Fibroblast of gingiva (primary cell): ENCODE measurements at regions not wholly inside any gene's neighbourhood (a gene's known extent, or its start where the extent isn't known, plus 50 kb on each side); places are given as distances from the start of the nearest gene placed in this dataset.

Experiments
- DNase-seq: peaks from one replicate; pipeline ENCODE4 v3.0.0-alpha.2; 2011; ENCODE audit warnings: low read depth

DNA sequence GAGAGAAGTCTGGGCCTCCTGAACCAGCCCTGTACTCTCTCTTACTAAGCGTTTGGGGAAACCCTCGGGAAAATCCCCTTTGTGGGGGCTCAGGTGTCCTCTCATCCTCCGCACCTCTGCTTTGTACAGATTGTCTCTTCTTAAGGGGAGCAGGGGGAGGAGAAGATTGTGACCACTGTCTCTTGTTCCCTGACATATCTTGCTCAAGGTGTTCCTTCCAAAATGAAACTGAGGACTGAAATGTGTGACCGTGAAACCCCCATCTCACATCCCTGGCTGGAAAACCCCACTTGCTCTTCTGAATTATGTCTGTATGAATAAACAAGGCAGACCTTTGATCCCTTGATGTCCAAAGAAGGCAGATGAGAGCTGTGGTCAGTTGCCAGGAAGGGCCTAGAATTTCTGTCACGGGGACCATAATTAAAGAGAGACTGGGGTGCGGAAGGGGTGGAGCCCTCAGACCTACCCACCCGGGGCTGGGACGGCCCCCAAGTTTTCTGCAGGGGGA, 369.8 kb downstream of the AACS start:
- DNase-seq = no peak

DNA sequence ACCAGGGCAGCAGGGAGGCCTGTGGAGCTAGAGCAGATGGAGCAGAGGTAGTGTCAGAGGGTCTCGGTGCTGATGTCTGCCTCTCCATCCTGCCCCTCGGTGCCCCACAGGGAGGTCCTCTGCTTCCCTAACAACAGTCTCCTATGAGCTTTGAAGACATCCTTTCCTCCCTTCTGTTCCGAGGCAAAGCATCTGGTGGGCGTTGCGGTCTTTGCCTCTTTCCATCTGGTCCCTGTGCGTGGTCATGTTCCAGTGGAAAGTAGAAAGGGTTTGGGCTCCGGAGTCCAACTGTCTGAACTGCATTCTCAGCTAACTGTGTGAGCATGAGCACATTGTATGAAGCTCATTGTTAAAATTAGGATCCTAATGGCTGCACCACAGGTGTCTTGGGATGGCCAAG, 370.6 kb downstream of the AACS start:
- DNase-seq = no peak

DNA sequence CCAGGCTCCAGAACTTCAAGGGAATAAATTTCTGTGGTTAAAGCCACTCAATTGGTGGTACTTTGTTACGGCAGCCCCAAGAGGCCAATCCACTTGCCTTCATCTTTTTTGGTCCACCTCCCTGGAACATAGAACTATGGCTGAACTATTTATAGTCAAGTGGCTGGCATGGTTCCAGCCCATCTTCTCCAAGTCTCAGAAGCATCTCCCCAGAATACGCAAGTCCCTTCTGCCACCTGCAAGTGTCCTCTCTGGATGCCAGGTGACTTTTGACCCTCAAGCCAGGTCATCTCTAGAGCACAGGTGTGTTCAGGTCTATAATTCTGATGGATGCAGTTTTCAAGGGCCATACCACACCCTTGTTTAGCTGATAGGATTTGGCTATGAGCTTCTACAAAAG, 371.5 kb downstream of the AACS start:
- DNase-seq = no peak

GRCh38 chr12:125440399-125440798, 375.2 kb downstream of the AACS start:
- DNase-seq = no peak

GRCh38 chr12:125443341-125443740, 378.1 kb downstream of the AACS start:
- DNase-seq = no peak

- no peak for DNase-seq
Measured at GRCh38 chr12:125451408-125451807, 386.2 kb downstream of the AACS start.

- DNase-seq = no peak
Measured at GRCh38 chr12:125453751-125454150, 388.5 kb downstream of the AACS start.

- DNase-seq = no peak
Measured at GRCh38 chr12:125454291-125454690, 389.1 kb downstream of the AACS start.

- DNase-seq = no peak
Measured at GRCh38 chr12:125454786-125455480, 389.7 kb downstream of the AACS start.

- no peak for DNase-seq
Measured at GRCh38 chr12:125455556-125455955, 390.3 kb downstream of the AACS start.

GRCh38 chr12:125458552-125459268, 393.5 kb downstream of the AACS start:
- DNase-seq = no peak

- no peak for DNase-seq
Measured at GRCh38 chr12:125461831-125462230, 396.6 kb downstream of the AACS start.

DNA sequence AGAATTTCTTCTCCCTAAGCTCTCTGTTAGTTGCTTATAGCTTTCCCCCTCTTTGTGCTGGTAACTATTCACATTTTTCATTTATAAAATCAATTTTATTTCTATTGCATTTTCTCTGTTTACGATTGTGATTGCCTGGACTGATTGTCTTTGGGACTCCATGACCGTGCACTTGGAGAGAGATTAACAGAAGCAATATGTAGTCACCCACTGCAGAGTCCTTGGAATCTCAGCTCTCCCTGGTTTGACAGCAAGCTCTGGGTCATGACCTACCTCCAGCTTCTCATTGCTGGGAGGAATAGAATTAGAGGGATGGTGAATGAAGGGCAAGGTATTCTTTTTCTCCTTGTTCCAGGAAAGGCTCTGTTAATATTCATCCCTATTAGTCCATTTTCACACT, 398.2 kb downstream of the AACS start:
- DNase-seq = no peak

- DNase-seq = no peak
Measured at GRCh38 chr12:125467363-125467762, 402.1 kb downstream of the AACS start.

GRCh38 chr12:125469683-125470082, 404.4 kb downstream of the AACS start:
- DNase-seq = no peak

GRCh38 chr12:125470838-125471783, 405.9 kb downstream of the AACS start:
- DNase-seq = no peak

DNA sequence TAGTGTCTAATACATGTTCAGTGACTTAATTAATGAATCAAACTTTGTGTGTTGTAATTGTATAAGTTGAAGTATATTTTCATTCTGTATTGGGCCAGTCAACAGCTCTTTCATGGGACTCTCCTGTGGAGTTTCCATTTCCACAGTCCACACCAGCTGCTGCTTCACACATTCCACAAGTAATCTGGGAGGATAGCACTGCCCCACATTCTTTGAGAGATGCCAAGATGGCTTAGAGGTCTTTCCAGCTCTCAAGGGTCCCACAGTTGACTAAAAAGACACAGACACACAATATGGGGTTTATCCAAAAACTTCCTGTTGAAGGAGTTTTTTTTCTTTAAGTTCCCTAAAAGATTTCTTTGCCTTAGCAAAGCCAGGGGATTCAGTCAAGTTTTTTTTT, 408.3 kb downstream of the AACS start:
- no peak for DNase-seq

DNA sequence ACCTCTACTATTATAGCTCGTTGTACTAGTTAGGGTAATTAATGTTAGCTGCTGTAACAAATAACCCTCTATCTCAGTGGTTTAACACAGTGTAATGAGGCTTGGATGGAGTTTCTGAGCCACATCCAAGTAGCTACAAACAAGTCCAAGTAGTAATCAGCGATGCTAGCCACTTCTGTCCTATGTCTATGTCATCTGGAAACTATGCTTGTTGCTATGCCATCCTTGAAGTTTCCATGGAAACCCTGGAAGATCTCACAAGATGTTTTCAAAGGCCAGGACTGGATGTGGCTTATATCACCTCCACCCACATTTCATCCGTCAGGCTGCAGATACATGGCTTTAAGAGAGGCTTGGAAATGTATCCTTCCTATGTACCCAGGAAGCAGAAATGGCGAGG, 422.1 kb downstream of the AACS start:
- DNase-seq = no peak

DNA sequence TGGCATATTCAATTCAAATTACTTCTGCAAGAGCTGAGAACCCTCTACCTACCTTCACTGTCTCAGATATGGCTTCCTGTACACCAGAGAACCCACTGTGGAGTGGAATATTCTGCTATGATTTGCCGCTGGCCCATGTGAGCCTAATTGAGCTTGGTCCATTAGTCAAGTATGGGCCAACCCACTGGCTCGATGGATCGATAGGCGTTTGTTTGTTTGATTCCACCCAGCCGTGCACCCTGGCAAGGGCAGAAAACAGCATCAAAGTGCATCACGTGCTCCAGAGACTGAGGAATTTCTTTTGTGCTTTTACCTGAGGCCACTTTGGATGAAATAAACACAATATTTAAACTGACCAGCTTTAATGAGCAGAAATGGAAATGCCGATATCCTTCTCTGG, 426.3 kb downstream of the AACS start:
- no peak for DNase-seq

DNA sequence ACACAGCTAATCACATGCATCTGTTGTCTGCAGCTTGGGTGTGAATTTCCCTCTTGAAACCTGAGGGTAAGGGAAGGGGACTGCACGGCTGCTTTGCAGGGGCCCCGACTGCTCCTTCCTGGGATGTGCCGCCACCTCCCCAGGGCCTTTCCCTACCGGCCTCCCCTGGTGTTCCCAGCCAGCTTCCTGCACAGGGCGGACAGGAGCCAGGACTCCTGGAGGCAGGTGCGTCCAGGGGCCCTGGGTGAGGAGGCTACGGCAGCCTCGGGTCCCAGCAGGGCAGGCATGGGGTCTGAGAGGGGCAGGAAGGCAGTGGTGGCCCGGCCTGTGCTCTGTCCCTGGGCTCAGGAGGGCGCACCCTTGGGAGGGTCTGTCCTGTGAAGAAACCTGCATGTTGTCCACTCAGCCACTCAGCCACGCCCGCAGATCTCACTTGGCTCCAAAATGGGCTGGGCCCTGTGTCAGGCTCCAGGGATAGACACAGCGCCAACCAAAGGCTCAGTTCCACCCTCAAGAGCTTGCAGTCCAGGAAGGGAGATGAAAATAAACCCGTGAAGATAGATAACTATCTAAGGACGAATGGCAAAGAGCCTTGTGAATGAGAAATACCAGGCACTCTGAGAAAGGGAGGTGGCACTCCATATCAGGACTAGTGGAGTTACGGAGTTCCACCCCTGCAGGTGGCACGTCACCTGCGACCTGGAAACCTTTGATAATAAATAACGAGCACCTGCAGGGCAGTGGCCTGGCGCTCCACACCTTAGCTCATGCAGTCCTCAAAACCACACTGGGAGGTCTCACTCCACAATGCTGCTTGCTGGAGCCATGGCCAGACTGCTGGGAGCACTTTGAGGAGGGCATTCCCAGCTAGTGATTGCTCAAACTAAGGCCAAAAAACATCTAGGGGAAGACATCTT, 427.4 kb downstream of the AACS start:
- DNase-seq = no peak

DNA sequence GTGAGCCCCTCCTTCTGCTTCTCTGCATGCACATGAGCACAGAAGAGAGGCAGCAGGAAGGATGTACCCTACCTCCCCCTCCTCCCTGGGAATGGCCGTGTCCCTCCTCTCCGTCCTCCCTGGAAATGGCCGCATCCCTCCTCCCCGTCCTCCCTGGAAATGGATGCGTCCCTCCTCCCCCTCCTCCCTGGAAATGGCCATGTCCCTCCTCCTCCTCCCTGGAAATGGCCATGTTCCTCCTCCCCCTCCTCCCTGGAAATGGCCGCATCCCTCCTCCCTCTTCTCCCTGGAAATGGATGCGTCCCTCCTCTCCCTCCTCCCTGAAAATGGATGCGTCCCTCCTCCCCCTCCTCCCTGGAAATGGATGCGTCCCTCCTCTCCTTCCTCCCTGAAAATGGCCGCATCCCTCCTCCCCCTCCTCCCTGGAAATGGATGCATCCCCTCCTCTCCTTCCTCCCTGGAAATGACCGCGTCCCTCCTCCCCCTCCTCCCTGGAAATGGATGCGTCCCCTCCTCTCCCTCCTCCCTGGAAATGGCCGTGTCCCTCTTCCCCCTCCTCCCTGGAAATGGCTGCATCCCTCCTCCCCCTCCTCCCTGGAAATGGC, 428.6 kb downstream of the AACS start:
- no peak for DNase-seq
